COR-L47 (cell line): ENCODE measurements at regions not wholly inside any gene's neighbourhood (a gene's known extent, or its start where the extent isn't known, plus 50 kb on each side); places are given as distances from the start of the nearest gene placed in this dataset.
"Not testable (repeated sequence)": the region's sequence is repeated elsewhere in the genome, so short reads cannot be mapped to it uniquely, and the experiment has no call there.

Source experiments
- DNase-seq: peaks from one replicate; lab custom pipeline; 2025; lab: John Stamatoyannopoulos, UW

DNA sequence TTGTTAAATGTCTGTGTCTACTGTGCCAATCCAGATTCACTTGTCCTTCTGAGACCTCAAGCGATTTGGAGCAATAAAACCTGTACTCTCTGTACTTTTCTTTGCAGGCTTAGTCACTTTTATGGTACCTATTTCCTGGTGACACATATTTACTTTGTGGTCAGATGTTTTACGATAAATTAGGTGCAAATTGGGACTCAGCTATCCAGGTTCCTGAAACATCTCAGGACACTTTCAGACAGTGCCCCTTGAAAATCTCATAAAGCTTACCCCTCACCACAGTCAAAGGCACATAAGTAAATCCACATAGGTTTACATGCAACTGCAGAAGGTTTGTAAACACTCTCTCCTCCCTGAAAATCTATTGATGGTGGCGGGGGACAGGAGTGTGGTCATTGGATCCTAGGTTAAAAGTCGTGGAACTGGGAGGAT, 438.8 kb downstream of the EFNB2 start:
- no peak for DNase-seq

DNA sequence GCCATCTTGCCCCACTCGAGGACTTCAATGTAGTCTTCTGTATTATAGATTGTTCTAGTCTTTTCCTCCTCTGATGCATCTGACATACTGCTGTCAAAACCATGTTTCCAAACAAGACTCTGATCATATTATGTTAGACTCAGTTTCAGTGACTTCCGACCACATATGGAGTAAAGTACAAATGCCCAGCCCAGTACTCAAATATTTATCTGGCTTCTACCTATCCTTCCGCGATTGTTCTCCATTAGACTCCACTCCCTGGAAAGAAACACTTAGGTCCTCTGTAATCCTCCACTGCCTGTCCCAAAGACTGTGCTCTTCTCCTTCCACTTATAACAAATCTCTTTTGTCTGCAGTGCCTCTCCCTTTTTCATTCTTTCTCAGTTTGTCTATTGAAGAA, 439.5 kb downstream of the EFNB2 start:
- no peak for DNase-seq

DNA sequence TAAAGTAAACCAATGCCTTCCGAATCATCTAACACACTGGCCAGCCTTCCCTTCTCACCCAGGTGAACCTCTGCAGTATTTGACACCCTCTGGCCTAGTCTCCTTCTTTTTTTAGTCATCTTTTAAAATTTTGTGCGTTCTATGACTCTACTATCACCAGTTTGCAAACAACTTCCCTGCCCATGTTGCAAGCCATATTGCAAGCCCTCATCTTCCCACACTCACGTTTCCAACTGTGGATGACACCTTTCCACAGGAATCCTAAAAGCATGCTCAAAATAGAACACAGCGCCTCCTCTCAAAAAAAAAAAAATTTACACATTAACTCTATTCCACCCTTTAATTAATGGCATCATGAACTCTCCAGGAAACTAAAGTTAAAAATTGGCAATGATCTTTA, 440.1 kb downstream of the EFNB2 start:
- DNase-seq: no peak

DNA sequence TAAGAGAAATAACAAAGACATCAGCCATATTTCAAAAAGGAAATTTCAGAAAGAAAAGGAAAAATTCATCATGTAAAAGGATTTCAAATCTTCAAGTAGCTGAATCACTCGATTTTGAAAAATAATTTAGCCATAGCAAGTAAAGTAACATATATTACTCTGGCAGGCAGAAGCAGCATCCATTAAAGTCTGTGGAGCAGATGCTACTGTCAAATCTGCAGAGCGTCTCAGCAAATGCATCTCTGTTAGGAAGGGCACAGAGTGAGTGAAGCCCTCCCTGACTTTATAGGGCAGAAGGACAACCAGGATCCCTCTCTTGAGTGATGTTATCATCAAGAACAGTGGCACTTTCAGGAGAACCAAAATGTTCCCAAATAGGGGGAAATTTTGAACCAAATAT, 445.5 kb downstream of the EFNB2 start:
- DNase-seq: no peak

DNA sequence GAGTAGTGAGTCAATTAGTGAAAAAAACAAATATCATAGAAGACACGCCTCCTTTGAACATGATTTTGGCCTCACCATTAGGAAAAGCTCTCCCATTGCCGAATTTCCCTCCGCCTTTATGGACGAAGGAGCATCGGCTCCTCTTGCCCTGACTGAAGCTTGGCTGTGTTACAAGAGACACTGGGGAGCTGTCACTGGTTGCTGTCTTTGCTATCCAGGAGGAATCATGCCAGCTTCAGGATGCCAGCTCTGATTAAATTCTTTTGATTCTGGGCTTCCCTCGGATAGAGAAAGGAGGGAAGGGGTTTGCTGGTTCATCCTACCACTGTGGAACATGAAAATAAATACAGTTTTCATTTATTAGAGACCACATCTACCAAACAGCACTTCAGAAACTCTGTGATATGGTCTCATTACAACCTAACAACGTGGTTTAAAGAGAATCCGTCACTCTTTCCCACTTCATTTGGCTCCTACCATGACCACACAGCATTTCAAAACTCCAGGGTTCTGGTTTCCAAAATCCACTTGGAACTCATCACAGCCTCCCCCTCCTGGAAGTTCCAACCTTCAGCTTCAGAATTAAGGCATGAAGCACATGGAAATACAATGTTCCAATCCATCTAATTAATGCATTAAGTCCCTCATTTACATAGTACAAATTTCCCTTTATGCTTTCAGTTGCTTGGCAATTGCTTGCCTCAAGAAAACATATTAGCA, 446.0 kb downstream of the EFNB2 start:
- no peak for DNase-seq

DNA sequence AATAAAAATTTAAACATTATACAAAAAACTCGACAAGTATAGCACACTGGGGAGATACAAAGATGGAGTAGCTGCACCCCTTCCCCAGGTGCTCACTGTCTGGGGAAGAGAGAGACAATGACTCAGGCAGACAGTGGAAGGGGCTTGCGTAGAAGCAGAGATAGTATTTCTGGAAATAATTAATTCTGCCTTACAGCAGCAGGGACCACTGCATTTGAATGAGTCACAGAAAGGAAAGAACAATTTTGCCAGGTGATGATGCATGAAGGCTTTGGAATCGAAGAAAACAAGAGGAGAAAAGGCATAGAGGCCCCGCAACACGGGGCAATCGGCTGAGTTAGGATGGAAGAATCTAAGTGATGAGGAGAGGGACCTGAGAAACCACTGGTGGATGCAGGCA, 447.4 kb downstream of the EFNB2 start:
- no peak for DNase-seq

DNA sequence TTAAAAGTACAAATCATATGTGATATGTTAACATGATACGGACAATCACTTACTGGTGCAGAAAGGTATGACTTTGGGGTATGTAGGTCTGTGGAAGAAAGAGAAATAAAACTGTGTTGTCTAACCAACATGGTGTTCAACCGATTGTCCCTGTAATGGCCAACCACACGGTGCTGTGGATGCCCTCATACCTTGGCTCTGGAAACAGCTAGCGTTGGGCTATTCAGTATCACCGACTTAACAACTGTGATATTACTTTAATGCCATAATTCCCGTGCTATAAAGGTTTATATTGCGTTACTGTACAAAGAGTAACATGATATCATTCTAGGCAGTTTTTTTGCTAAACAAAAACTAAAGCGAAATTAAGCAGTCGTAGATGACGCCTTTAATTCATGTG, 448.3 kb downstream of the EFNB2 start:
- no peak for DNase-seq

DNA sequence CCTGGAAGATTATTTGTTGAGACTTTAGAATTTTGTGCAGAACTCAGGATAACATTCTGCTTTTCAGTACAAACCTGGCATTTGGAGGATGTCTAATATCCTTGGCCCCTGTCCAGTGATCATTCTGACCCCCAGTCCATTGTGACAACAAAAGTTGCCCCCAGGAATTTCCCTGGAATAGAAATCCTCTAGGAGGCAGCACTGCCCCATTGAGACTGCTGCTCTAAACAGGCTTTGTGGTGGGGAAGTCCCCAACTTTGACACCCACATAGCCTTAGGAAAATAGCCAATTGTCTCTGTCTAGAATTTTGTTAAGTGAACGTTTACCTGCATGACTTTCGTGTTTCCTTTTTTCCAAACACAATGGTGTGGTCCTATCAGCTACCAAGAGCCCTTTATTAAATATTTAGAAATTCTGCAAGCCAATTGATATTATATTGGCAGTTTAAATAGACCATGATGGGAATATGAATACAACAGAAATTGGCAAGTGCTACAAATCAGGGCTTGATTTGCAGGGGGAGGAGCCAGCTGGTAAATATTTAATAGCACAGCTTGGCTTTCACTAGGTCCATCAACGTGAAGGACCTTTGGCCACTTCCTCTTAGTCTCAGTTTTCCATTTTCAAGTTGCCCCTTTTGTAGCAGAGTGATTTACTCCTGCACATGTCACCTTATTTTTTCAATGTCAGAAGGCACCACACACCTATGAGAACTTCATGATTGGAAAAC, 451.7 kb downstream of the EFNB2 start:
- peak; percentile 57 for DNase-seq

DNA sequence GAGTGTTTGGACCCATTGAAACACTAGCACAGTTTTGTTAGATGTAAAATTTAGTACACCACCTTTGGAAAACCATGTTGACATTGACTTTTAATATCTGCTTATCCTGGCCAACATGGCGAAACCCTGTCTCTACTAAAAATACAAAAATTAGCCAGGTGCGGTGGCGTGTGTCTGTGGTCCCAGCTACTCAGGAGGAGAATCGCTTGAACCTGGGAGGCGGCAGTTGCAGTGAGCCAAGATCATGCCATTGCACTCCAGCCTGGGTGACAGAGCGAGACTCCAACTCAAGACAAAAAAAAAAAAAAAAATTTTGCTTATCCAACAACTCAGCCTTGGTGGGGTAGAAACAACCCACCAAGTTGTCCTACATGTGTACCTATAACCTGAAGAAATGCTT, 454.2 kb downstream of the EFNB2 start:
- not testable (repeated sequence) for DNase-seq

DNA sequence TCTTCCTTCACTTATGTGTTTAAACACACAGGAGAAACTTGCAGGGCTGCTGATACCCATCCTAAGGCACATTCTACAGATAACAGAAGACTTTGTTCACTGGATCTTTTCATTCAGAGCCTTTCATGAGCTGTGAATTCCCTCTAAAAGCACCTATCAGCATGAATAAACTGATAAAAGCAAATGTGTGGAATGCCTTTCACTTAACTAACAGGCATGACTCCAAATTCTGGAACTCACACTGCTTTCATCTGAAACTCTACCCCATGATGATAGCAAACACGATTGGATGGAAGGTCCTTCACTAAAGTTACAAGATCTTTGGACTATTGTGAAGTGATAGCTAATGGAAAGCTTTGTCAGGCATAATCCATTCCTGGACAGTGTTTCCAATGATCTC, 457.3 kb downstream of the EFNB2 start:
- DNase-seq: no peak

DNA sequence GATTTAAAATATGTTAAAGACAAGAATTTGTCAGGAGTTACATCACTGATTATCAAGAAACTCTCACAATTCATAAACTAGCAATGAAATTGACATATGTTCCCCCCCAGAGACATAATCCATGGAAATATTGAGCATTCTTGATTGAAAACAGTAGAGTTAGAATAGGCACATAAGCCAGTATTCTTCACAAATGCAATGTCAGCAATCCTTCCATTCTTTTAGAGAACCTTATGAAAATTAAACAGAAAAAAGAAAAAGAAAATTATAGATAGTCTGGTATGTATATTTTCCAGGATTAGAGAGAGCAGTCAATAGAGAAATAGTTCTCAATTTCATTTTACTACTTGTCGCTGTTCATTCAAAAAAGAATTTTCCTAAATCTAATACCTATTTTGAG, 458.4 kb downstream of the EFNB2 start:
- DNase-seq: no peak

DNA sequence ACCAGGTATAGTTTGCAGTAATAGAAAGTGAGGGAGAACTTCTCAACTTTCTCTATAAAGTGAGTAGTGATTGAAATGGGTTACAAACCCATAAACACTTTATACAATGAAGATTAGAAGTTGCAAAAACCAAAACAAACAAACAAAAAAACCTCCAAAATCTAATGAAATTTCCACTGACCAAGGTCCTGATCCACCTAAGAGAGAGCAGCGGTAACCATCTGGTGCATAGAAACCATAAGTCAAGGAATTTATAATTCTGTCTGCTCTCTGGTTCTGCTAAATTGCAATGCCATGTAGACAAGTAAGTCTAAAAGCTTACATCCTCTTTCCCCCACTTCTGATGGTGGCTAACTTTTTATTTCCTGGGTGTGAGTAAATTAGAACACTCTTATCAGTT, 463.4 kb downstream of the EFNB2 start:
- no peak for DNase-seq

DNA sequence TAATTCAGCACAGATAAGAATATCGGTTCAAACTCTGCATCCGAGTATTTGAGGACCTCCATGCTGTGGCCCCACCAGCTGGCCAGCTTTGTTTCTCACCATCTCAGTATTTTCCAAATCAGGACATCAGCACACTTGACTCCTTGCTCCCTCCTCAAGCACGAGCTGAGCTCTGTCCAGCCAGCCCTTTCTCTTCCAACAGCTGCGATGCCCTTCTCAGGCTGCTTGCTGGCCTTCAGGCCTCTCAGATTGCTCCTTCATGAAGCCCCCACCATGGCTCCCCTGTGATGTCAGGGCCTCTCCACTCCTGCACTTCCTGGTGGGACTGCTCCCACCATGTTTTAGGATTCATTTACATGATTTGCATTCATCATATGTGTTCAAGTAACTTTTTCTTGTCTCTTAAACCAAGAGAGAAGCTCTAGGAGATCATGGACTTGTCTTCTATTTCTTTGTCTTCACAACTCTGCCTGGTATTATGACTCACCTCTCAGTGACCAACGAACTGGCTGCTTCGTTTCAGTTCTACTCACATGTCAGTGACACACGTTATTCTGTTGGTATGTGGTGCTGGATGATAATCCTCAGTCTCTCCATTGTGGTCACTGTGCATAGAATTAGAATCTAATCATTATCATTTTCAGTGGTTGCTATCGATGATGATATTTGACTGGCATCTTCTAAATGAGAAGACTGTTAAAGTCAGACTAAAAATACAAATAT, 471.7 kb downstream of the EFNB2 start:
- DNase-seq: no peak

DNA sequence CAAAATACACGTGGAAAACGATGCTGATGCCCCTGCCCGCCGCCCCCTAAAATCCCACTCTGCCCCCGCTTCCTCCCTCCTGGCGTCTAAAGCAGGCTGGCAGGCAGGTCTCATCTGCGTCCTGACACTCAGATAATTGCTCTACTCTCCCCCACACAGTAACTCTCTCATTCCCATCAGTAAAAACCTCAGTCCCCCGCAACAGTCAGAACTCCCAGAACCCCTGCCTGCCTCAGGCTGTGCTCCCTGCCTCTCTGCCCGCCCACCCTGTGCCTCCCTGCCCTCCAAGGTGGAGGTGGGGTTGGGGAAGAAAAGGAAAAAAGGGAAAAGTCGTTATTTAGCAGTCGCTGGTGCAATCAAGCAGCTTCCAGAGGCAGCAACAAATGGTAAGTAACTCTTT, 473.7 kb downstream of the EFNB2 start:
- DNase-seq: no peak

DNA sequence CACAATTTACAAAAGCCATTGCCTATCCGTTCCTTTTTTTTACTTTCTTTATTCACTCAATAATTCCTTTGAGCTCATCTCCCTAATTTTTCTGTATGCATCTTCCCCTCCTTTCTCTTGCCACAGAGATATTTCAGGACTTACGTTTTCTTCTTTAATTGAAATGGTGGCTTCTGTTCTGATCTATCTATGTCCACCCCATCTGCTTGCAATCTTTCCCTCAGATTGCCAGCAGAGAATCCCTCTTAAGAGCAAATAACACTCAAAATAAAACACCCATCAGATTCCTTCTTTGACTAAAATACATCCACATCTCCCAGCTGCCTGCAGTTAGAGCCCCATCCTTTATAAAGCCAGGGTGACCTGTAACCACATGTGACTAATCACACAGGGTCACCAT, 478.6 kb downstream of the EFNB2 start:
- DNase-seq: no peak

DNA sequence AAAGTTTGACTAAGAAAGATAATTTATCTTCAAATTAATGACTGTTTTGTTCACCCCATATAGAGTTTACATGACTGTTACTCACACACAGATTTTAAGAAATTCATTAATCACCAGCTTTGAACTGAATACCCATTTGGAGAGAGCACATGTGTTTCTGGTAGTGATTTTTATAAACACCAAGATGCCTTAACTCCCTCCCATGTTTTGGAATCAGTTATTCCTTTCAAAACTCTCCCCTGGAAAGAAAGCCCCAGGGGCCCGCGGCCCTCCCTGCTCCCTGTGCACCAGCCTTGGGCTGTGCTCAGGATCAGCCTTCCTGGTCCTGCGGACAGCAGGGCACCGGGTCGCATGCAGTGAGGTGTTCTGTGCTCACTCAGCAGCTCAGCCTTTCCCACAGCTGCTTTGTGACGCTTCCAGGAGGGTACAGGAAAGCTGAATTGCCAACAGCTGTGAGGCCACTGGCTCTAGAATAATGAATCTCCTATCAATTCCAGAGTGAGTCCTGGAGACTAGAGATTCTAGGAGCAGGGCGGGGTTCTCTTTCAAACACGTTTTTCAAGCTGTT, 483.2 kb downstream of the EFNB2 start:
- no peak for DNase-seq

DNA sequence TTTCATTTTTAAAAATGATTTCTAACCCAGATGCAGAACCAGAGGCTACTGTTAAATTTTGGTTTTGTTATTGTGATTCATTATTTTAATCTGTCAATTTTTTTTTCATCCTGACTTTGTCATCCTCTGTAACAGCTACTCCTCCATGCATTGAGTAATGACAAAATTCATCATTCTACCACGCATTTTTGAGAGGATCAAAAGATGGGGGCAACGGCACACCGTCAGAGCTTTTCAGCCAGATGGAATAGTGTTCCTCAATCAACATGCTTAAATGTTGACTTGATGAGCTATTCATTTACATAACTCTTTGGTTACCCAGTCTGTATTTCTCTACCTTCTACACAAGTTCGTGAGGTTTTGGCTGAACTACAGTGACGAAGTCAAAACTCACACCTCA, 486.3 kb downstream of the EFNB2 start:
- DNase-seq: no peak

DNA sequence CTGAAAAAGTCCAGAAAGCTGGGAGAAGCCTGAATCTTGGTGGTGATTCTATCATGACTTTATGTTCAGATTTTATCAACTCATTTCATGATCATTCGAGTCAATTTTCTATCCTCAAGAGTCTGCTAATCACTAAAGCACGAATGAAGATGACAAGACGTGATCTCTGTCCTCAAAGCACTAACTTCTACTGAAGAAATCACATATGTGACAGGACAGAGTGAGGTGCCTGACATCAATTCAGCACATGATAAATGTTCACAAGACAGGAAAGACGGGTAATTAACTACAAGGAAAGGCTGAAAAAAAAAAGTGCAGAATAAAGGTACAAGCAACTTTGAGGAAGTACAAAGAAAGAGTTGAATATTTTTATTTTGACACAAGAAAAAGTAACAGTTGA, 487.1 kb downstream of the EFNB2 start:
- no peak for DNase-seq

DNA sequence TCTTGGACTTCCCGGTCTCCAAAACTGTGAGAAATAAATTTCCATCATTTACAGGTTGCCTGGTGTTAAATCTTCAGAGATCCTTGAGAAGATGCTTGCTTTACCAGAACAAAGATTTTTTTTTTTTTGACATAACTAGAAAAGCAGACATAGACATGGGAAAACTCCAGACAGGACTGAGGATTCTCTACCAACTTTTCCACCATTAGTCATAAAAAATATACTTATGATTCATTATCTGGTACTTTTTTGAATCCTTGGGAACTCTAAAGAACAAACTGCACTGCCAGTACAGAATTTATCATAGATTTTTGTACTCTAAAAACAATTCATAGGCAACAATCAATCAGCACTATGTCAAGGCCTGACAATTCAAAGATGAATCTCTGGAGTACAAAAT, 487.6 kb downstream of the EFNB2 start:
- no peak for DNase-seq

DNA sequence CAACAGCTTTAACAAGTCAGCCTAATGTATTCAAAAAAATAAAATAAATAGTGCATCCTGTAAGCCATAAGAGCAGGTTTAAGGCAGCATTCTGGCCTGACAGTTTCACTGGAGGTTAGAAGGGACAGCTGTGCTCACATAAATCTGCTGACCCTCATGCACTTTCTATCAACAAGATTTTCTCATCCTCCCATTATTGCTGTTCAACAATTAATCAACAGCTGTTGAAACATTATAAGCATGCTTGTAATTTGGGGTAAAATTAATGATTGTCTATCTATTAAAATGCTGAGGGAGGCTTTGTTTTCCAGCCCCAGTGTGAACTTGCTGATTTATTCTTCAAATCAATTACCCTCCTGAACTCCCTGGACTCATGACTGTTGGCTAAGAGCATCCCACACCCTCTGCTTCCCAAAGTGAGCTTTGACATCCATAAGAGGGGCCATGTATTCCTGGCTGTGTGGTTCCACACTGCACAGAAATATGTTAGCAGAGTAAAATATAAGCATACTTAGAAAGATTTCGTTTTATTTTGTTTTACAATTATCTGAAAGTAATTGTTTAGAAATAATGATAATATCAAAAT, 492.4 kb downstream of the EFNB2 start:
- no peak for DNase-seq

DNA sequence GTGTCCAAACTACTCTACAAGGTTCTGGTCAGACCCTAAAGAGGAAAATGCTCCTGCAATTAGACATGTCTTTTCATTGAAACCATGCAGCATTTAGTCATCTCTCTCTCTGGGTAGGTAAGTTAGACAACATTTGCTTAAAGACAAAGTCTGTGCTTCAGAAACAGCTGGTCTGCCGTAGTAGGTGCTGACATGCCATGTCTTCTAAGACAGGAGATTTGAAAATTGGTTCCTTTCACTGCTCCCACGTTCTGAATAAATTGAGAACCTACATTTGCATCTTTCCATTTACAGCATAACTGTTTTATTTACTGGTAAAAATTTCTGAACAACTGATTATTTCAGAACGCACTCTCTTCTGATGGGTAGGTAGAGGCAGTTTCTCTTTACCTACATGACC, 494.0 kb downstream of the EFNB2 start:
- no peak for DNase-seq

DNA sequence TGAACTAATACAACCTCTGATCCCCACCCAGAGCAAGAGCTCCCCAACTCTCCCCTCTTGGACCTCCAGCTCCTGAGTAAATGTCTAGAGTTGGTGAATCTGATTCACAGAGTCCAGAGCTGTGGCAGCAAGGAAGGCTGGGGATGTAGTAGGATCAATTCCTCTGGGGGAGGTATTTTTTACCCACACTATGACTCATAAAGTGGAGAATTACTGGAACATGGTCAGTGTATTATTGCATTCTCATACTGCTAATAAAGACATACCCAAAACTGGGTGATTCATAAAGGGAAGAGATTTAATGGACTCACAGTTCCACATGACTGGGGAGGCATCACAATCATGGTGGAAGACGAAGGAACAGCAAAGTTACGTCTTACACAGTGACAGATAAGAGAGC, 496.7 kb downstream of the EFNB2 start:
- no peak for DNase-seq

DNA sequence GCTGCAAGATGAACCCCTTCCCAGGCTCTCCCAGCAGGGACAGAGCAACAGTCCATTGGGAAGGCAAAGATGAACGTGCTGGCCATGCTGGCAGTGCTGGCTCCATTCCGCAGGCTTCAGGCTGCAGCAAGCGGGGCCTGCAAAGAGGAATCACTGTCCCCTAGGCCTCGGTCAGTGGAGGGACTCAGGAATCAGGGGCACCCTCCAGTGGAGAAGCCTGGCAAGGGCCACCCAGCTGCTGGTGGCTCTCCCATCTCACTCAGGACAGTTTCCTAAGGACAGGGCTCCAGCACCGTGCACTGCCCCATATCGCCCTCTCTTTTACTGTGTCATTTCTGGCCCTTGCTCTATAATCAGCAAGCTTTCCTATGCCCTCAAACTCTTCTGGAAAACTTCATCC, 498.6 kb downstream of the EFNB2 start:
- DNase-seq: peak; percentile 30
